Lung (tissue), 11 donors: ENCODE measurements at regions not wholly inside any gene's neighbourhood (a gene's known extent, or its start where the extent isn't known, plus 50 kb on each side); places are given as distances from the start of the nearest gene placed in this dataset.

Experiments used
- ATAC-seq: fragments of 200-7000 bp; cut with Tn5 transposase; one replicate; pipeline ENCODE4 v1.9.1; 2020; ENCODE audit warnings: moderate number of reproducible peaks; ENCODE audit not compliant: insufficient read depth, low FRiP score
- DNase-seq, 3 donors: peaks; one replicate each; pipeline ENCODE4 v3.0.0-alpha.2; 2013 to 2017
- H3K27ac ChIP-seq, 2 donors: one replicate each; pipeline ENCODE4 v1.5.1; 2013; ENCODE audit warnings: mild to moderate bottlenecking in 2 of 2, moderate library complexity in 2 of 2, control low read depth in 1 of 2, inconsistent platforms in 1 of 2, low read depth in 1 of 2, low read length in 1 of 2
- H3K27me3 ChIP-seq, 3 donors: one replicate each; pipeline ENCODE4 v1.5.1; 2013; ENCODE audit warnings: low read length in 2 of 3; ENCODE audit not compliant: control insufficient read depth in 3 of 3, insufficient read depth in 3 of 3
- H3K36me3 ChIP-seq, 4 donors: one replicate each; pipeline ENCODE4 v1.5.1; 2013; ENCODE audit warnings: low read length in 4 of 4, mild to moderate bottlenecking in 1 of 4, moderate library complexity in 1 of 4; ENCODE audit not compliant: control insufficient read depth in 4 of 4, insufficient read depth in 4 of 4
- H3K4me1 ChIP-seq, 5 donors: one replicate each; pipeline ENCODE4 v1.5.1; 2013; ENCODE audit warnings: low read length in 5 of 5, mild to moderate bottlenecking in 2 of 5, moderate library complexity in 1 of 5; ENCODE audit not compliant: control insufficient read depth in 5 of 5, insufficient read depth in 5 of 5
- H3K4me3 ChIP-seq: one replicate; pipeline ENCODE4 v1.5.1; 2013; ENCODE audit warnings: mild to moderate bottlenecking, control low read depth, moderate library complexity
- H3K9ac ChIP-seq, 2 donors: one replicate each; pipeline ENCODE4 v1.5.1; 2013; ENCODE audit warnings: low read length in 2 of 2, control low read depth in 1 of 2; ENCODE audit not compliant: insufficient read depth in 1 of 2
- H3K9me3 ChIP-seq, 4 donors: one replicate each; pipeline ENCODE4 v1.5.1; 2013; ENCODE audit warnings: low read length in 3 of 4, mild to moderate bottlenecking in 1 of 4, moderate library complexity in 1 of 4; ENCODE audit not compliant: control insufficient read depth in 4 of 4, insufficient read depth in 3 of 4
- whole genome bisulfite sequencing, 2 donors: extraction: QIAGEN DNeasy Blood & Tissue Kit; methylation state at CpG; one replicate each; pipeline ENCODE4 v1.1.7; 2013; 5-methylcytosine and 5-hydroxymethylcytosine counted together
- TF ChIP-seq, protein P1 (sequence below): IDR thresholded peaks from 2 replicates; pipeline ENCODE4 v1.5.1; 2012; ENCODE audit warnings: mild to moderate bottlenecking; ENCODE audit errors: control extremely low read depth, extremely low read depth
- donor health status: control.
- donor health status: control.
- donor health status: Bipolar disorder and iron deficiency.
- donor health status: healthy.
- donor health status: DM: yes; HTN: yes; CAD: no.

GRCh38 chr3:193783166-193783896 is 190.3 kb downstream of the OPA1 start:
- no peaks in the 10 kb centered on the region for H3K9me3 ChIP-seq
- no peaks in the 10 kb centered on the region for H3K36me3 ChIP-seq
- H3K4me1 ChIP-seq = peaks cover 0 to 26% (median 14%) of the 10 kb centered on the region in 5 donors
- TF ChIP-seq, protein P1, sequence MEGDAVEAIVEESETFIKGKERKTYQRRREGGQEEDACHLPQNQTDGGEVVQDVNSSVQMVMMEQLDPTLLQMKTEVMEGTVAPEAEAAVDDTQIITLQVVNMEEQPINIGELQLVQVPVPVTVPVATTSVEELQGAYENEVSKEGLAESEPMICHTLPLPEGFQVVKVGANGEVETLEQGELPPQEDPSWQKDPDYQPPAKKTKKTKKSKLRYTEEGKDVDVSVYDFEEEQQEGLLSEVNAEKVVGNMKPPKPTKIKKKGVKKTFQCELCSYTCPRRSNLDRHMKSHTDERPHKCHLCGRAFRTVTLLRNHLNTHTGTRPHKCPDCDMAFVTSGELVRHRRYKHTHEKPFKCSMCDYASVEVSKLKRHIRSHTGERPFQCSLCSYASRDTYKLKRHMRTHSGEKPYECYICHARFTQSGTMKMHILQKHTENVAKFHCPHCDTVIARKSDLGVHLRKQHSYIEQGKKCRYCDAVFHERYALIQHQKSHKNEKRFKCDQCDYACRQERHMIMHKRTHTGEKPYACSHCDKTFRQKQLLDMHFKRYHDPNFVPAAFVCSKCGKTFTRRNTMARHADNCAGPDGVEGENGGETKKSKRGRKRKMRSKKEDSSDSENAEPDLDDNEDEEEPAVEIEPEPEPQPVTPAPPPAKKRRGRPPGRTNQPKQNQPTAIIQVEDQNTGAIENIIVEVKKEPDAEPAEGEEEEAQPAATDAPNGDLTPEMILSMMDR = no peak
- no peak overlapping the region for H3K9ac ChIP-seq
- no peak overlapping the region for H3K4me3 ChIP-seq
- 91 to 93% methylated on average over 5 of the region's 5 CpGs for WGBS, 2 donors
- DNase-seq (no peak), ATAC-seq (no peak)
- H3K27ac ChIP-seq = no peak overlapping the region
- no peaks in the 10 kb centered on the region for H3K27me3 ChIP-seq

- H3K36me3 ChIP-seq = no peaks in the 10 kb centered on the region
- WGBS, 2 donors = 83 to 89% methylated on average over 1 of the region's 1 CpG
- ATAC-seq = no peak
Observed at GRCh38 chr3:193784822-193785221, 191.8 kb downstream of the OPA1 start.

DNA sequence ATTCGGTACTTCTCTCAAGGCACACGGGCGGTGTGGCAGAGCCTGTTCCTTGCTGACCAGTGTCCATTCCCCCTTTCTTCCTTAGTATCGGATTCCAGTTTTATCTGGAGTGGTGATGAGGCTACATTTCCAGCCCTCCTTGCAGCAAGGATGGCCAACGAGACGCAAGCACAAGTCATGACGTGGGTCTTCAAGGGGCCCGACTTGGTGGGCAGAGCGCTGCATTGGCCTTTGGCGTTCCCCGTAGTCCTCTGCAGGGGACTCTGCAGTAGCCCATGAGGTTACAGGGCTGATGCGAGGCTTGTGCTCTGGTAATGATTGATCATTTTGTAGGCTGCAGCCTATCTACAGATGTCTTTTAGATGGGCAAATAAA is 194.5 kb downstream of the OPA1 start:
- peaks cover 0 to 29% (median 16%) of the 10 kb centered on the region in 5 donors for H3K4me1 ChIP-seq
- no peak overlapping the region for H3K27ac ChIP-seq
- H3K9me3 ChIP-seq = no peaks in the 10 kb centered on the region
- no peak for DNase-seq
- H3K27me3 ChIP-seq = no peaks in the 10 kb centered on the region
- no peaks in the 10 kb centered on the region for H3K36me3 ChIP-seq
- no peak for ATAC-seq
- no peak overlapping the region for H3K4me3 ChIP-seq
- WGBS, 2 donors = 89 to 94% methylated on average over 12 of the region's 12 CpGs
- H3K9ac ChIP-seq = no peak overlapping the region
- TF ChIP-seq, protein P1 = no peak

More at GRCh38 chr3:193784822-193785221, 191.8 kb downstream of the OPA1 start:
- DNase-seq = no peak
- TF ChIP-seq, protein P1 = no peak
- H3K27ac ChIP-seq = no peak overlapping the region
- H3K9me3 ChIP-seq = no peaks in the 10 kb centered on the region
- peaks cover 0 to 36% (median 24%) of the 10 kb centered on the region in 5 donors for H3K4me1 ChIP-seq
- no peak overlapping the region for H3K9ac ChIP-seq
- no peaks in the 10 kb centered on the region for H3K27me3 ChIP-seq
- no peak overlapping the region for H3K4me3 ChIP-seq
